Activated CD4-positive, alpha-beta T cell treated with anti-CD3 and anti-CD28 coated beads, Interleukin-2, amount 10 ng/mL, durations not matched to agents 24 days and 14 days (primary cell): ENCODE measurements at regions not wholly inside any gene's neighbourhood (a gene's known extent, or its start where the extent isn't known, plus 50 kb on each side); places are given as distances from the start of the nearest gene placed in this dataset.

Experiments
- DNase-seq: peaks from one replicate; pipeline ENCODE4 v3.0.0; 2022
- H3K27ac Mint-ChIP-seq: one replicate; pipeline ENCODE4 v1.8.0; 2022; ENCODE audit warnings: mild to moderate bottlenecking, mixed read lengths
- H3K27me3 Mint-ChIP-seq: one replicate; pipeline ENCODE4 v1.8.0; 2022; ENCODE audit warnings: mixed read lengths
- H3K36me3 Mint-ChIP-seq: one replicate; pipeline ENCODE4 v1.8.0; 2022; ENCODE audit warnings: low read depth, mild to moderate bottlenecking, mixed read lengths
- H3K4me1 Mint-ChIP-seq: one replicate; pipeline ENCODE4 v1.8.0; 2021; ENCODE audit warnings: mixed read lengths
- H3K4me3 Mint-ChIP-seq: one replicate; pipeline ENCODE4 v1.8.0; 2022; ENCODE audit warnings: mild to moderate bottlenecking, moderate library complexity, mixed read lengths
- H3K9me3 Mint-ChIP-seq: one replicate; pipeline ENCODE4 v1.8.0; 2021; ENCODE audit warnings: mixed read lengths
- intact Hi-C: fragments of 100-400 bp; cut with micrococcal nuclease; formaldehyde crosslinking; loops from one replicate; pipeline ENCODE4 v1.15.1; 2023

DNA sequence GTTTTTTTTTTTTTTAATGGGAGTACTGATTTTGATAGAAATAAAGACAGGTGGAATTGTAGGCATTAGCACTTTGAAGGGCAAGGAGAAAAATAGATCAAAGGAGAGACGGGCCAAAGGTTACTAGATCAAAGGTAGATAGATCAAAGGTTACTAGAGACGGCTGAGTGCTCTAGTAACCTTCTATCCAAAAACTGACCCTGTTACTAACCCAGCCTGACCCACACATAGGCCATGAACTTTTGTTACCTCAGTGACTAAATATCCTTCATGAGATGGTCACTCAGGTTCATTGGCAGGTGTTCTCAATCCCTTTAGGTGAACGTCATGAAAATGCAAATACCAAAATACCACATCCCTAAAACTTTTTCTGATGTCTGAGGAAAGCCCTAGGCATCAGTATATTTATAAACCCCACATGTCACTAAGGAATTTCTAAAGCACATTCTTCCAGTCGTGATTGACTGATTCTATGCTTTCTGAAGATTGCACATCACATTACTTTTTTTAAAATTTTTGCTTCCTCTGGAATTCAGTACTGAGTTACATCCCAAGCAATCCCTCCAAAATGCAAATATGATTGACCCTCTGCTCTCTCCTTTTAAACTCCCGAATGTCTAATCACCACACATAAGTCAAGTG lies 772.7 kb downstream of the BRINP1 start:
- Mint-ChIP-seq H3K9me3 (no peaks in the 10 kb centered on the region), H3K4me3 (no peak overlapping the region), H3K27ac (no peak overlapping the region), H3K4me1 (no peaks in the 10 kb centered on the region), H3K36me3 (no peaks in the 10 kb centered on the region), H3K27me3 (no peaks in the 10 kb centered on the region)
- intact Hi-C loops, result no loop called here
- no peak for DNase-seq

DNA sequence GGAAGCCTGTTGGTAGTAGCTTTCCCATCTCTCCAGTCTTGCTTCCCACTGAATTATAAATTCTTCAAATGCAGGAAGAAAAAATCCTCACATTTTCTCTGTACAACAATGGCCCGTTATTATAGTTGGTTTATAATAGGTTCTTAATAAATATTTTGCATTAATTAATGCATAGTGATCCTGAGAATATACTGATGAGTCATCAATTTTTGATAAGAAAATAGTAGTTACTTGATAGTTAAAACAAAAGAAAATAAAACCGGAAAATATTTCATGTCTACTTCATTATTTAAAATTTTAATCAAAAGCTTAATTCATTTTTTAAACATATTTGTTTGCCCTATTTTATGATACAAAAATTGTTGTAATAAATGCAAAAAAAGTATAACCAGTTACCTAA lies 762.6 kb downstream of the BRINP1 start:
- Mint-ChIP-seq H3K9me3 (no peaks in the 10 kb centered on the region), H3K36me3 (no peaks in the 10 kb centered on the region), H3K27me3 (no peaks in the 10 kb centered on the region), H3K27ac (no peak overlapping the region), H3K4me1 (no peaks in the 10 kb centered on the region), H3K4me3 (no peak overlapping the region)
- DNase-seq, result no peak
- intact Hi-C loops, result no loop called here

DNA sequence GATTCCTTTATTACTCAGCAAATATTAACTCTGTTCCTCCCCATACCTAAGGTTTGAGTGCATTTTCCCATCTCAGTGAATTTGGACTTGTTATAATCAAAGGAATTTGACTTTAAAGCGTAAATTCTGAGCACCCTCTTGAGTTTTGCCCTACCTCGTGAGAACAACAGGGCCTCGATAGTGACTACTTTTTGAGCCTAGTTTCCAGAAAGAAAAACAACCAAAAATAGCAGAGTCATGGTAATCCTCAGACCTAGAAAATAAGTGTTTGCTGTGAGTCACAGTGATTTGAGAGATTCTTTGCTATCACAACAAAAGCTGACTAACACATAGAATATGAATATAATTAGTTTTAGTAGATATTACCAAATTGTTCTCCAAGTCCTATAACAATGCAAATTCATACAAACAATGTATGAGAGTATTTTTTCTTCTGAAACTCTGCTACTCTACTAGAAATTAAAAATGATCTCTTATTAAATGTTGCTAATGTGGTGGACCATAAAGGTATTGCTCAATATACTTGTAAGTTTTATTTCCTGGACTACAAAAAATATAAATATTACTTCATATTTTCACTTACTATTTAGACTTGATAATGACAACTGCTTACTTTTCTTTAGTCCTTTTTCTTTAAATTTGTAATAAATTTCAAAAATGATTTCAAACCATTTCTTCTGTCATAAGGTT lies 759.7 kb downstream of the BRINP1 start:
- no peak overlapping the region for H3K4me3 Mint-ChIP-seq
- DNase-seq, result no peak
- H3K4me1 Mint-ChIP-seq, result no peaks in the 10 kb centered on the region

GRCh38 chr9:118612201-118612600 lies 757.0 kb downstream of the BRINP1 start:
- intact Hi-C loops, result no loop called here
- no peaks in the 10 kb centered on the region for H3K9me3 Mint-ChIP-seq
- no peaks in the 10 kb centered on the region for H3K36me3 Mint-ChIP-seq
- no peaks in the 10 kb centered on the region for H3K27me3 Mint-ChIP-seq
- no peak overlapping the region for H3K4me3 Mint-ChIP-seq
- no peaks in the 10 kb centered on the region for H3K4me1 Mint-ChIP-seq
- no peak overlapping the region for H3K27ac Mint-ChIP-seq
- no peak for DNase-seq

More for the DNA sequence above, 759.7 kb downstream of the BRINP1 start:
- Mint-ChIP-seq H3K27ac (no peak overlapping the region), H3K36me3 (no peaks in the 10 kb centered on the region), H3K9me3 (no peaks in the 10 kb centered on the region), H3K27me3 (no peaks in the 10 kb centered on the region)
- intact Hi-C loops, result no loop called here

GRCh38 chr9:118613996-118614395 lies 755.2 kb downstream of the BRINP1 start:
- Mint-ChIP-seq H3K4me3 (no peak overlapping the region), H3K36me3 (no peaks in the 10 kb centered on the region), H3K4me1 (no peaks in the 10 kb centered on the region), H3K27me3 (no peaks in the 10 kb centered on the region), H3K9me3 (no peaks in the 10 kb centered on the region), H3K27ac (no peak overlapping the region)
- DNase-seq, result no peak
- intact Hi-C loops, result no loop called here

DNA sequence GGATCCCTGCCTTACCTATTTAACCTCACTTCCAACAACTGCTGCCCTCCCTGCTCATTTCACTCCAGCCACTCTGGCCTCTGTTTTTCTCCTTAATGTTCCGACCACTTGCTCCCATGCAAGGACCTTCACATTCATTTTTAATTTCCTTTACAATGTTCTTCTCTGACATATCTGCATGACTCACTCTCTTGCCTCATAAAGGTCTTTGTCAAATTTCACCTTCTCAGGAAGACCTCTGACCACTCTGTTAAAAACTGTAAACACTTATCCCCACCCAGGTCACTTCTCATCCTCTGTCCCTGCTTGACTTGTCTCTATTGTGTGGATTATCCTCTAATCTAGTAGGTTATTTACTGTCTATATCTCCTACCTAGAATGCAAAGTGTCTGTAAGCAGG lies 751.2 kb downstream of the BRINP1 start:
- no peak overlapping the region for H3K4me3 Mint-ChIP-seq
- intact Hi-C loops, result no loop called here
- H3K9me3 Mint-ChIP-seq, result no peaks in the 10 kb centered on the region
- no peaks in the 10 kb centered on the region for H3K27me3 Mint-ChIP-seq
- no peaks in the 10 kb centered on the region for H3K36me3 Mint-ChIP-seq
- H3K27ac Mint-ChIP-seq, result no peak overlapping the region
- DNase-seq, result no peak
- H3K4me1 Mint-ChIP-seq, result no peaks in the 10 kb centered on the region

DNA sequence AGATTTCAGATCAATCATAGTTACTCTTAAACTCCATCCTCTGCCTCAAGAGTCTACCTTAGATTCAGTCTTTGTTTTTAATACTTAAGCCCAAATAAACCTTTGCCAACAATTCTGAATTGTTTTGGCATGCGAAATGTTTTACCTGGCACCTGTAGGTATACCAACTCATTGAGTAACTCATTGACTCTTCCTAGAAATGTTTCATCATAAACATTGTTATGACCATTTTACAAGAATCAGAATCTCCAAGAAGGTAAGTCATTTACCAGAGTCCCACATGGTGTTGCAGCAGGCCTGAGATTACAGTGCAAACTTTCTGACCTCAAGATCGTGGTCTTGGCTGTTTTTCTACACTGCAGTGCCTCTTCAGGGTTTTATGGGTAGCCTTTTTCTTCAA lies 750.4 kb downstream of the BRINP1 start:
- no peak for DNase-seq
- Mint-ChIP-seq H3K9me3 (no peaks in the 10 kb centered on the region), H3K27me3 (no peaks in the 10 kb centered on the region), H3K27ac (no peak overlapping the region), H3K36me3 (no peaks in the 10 kb centered on the region), H3K4me3 (no peak overlapping the region), H3K4me1 (no peaks in the 10 kb centered on the region)
- intact Hi-C loops, result no loop called here

DNA sequence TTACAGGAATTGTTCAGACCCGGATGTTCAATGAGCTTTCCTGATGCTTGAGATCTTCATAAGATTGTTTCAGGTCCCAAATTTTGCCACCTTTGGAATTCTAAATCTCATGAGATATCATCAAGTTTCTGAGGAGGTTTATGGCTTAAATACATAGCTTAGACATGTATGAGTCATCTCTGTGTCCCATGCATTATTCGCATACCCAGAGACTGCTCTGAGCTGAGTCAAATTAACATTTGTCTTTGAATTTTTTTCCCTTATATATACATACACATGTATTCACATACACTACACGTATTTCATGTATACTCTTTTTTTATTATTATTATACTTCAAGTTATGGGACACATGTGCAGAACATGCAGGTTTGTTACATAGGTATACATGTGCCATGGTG lies 744.6 kb downstream of the BRINP1 start:
- H3K9me3 Mint-ChIP-seq, result no peaks in the 10 kb centered on the region
- no peaks in the 10 kb centered on the region for H3K27me3 Mint-ChIP-seq
- intact Hi-C loops, result no loop called here
- no peaks in the 10 kb centered on the region for H3K4me1 Mint-ChIP-seq
- H3K4me3 Mint-ChIP-seq, result no peak overlapping the region
- H3K27ac Mint-ChIP-seq, result no peak overlapping the region
- no peaks in the 10 kb centered on the region for H3K36me3 Mint-ChIP-seq
- DNase-seq, result no peak

- no peak for DNase-seq
- no peaks in the 10 kb centered on the region for H3K4me1 Mint-ChIP-seq
- H3K27ac Mint-ChIP-seq, result no peak overlapping the region
- no peaks in the 10 kb centered on the region for H3K36me3 Mint-ChIP-seq
- intact Hi-C loops, result no loop called here
- no peaks in the 10 kb centered on the region for H3K9me3 Mint-ChIP-seq
- no peaks in the 10 kb centered on the region for H3K27me3 Mint-ChIP-seq
- H3K4me3 Mint-ChIP-seq, result no peak overlapping the region
Observed at GRCh38 chr9:118630079-118630478, 739.2 kb downstream of the BRINP1 start.

DNA sequence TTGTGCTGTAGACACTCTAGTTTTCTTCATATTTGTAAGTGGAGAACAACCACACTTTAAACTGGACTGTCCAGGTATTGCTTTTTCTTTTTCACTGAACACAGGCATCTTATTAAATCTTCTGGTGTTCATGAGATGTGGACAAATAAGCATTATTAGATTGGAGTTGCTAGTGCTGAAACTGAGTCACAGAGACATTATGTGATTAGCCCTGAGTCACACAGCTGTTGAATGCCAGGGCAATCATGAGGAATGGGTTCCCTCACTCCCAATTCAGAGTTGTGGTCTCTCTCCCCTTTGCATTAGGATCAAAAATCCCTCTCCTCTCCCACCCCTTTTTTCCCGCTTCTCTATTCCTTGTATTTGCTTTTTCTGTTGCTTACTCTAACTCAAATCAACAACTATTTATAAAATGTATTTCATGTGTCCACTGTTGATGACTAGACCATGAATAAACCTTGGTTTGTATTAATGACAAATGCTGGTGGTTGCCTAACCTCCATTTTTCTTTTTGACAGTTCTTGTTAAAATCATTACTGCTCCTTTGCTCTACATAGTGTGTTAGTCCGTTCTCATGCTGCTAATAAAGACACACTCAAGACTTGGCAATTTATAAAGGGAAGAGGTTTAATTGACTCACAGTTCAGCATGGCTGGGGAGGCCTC lies 738.2 kb downstream of the BRINP1 start:
- intact Hi-C loops, result no loop called here
- no peaks in the 10 kb centered on the region for H3K4me1 Mint-ChIP-seq
- H3K36me3 Mint-ChIP-seq, result no peaks in the 10 kb centered on the region
- peaks cover 3% of the 10 kb centered on the region for H3K9me3 Mint-ChIP-seq
- no peaks in the 10 kb centered on the region for H3K27me3 Mint-ChIP-seq
- H3K4me3 Mint-ChIP-seq, result no peak overlapping the region
- DNase-seq, result no peak
- no peak overlapping the region for H3K27ac Mint-ChIP-seq

DNA sequence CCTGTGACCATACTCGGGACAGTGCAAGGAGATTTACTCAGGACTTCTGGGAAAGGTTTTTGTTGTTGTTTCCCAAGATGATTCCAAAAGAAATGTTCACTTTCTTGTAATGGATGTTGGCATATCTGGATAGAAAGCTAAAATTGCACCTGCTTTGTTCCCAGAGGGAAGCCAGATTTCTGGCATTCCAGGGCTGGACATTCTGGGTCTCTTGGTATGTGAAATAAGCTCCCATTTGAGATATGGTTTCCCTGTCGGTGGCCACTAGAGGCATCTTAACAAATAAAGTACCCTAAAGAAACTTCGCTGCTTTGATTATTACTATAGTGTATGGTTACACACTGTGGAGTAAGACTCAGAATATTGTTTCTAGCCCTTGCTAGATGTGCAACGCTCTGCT lies 737.3 kb downstream of the BRINP1 start:
- no peak for DNase-seq
- Mint-ChIP-seq H3K36me3 (no peaks in the 10 kb centered on the region), H3K4me3 (no peak overlapping the region), H3K9me3 (peaks cover 3% of the 10 kb centered on the region), H3K27me3 (no peaks in the 10 kb centered on the region), H3K4me1 (no peaks in the 10 kb centered on the region), H3K27ac (no peak overlapping the region)
- intact Hi-C loops, result no loop called here

DNA sequence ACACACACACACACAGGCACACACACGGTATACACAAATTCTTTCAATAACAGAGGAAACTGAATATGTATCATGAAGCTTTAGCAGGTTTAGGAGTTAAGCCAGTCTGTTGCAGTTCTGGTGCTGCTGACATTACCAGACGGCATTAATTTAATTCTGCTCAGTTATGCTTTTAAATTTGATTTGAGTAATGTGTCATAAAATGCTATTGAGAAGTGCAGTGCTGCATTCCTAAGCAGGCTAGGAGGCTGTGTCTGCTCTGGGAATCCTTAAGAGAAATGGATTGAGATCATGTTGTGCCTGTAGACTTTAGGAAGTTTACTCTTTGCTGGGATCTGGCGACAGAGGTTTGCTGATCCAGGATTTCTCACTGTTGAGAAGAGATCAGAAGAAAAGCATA lies 733.8 kb downstream of the BRINP1 start:
- DNase-seq, result no peak
- H3K36me3 Mint-ChIP-seq, result no peaks in the 10 kb centered on the region
- H3K4me1 Mint-ChIP-seq, result no peaks in the 10 kb centered on the region
- no peak overlapping the region for H3K4me3 Mint-ChIP-seq
- intact Hi-C loops, result no loop called here
- no peaks in the 10 kb centered on the region for H3K27me3 Mint-ChIP-seq
- H3K9me3 Mint-ChIP-seq, result peaks cover 7% of the 10 kb centered on the region
- no peak overlapping the region for H3K27ac Mint-ChIP-seq

- H3K27ac Mint-ChIP-seq, result no peak overlapping the region
- no peak for DNase-seq
- intact Hi-C loops, result no loop called here
Observed at GRCh38 chr9:118637681-118638080, 731.6 kb downstream of the BRINP1 start.

GRCh38 chr9:118640836-118641560 lies 728.2 kb downstream of the BRINP1 start:
- Mint-ChIP-seq H3K4me1 (no peaks in the 10 kb centered on the region), H3K27me3 (no peaks in the 10 kb centered on the region)
- intact Hi-C loops, result no loop called here

More at GRCh38 chr9:118637681-118638080, 731.6 kb downstream of the BRINP1 start:
- H3K4me1 Mint-ChIP-seq, result no peaks in the 10 kb centered on the region
- no peaks in the 10 kb centered on the region for H3K27me3 Mint-ChIP-seq
- no peaks in the 10 kb centered on the region for H3K36me3 Mint-ChIP-seq
- H3K4me3 Mint-ChIP-seq, result no peak overlapping the region
- H3K9me3 Mint-ChIP-seq, result peaks cover 7% of the 10 kb centered on the region

More at GRCh38 chr9:118640836-118641560, 728.2 kb downstream of the BRINP1 start:
- Mint-ChIP-seq H3K9me3 (peaks cover 10% of the 10 kb centered on the region), H3K4me3 (no peak overlapping the region), H3K27ac (no peak overlapping the region), H3K36me3 (no peaks in the 10 kb centered on the region)
- no peak for DNase-seq
